HG03066 (cell line): ENCODE measurements at regions not wholly inside any gene's neighbourhood (a gene's known extent, or its start where the extent isn't known, plus 50 kb on each side); places are given as distances from the start of the nearest gene placed in this dataset.
"Not testable (repeated sequence)": the region's sequence is repeated elsewhere in the genome, so short reads cannot be mapped to it uniquely, and the experiment has no call there.

Source experiments
- ATAC-seq: cut with Tn5 transposase; IDR thresholded peaks from one replicate; pipeline ENCODE4 v1.9.1; 2021; ENCODE audit warnings: low read depth; ENCODE audit not compliant: unreplicated experiment

- no peak for ATAC-seq
These were observed 190.1 kb upstream of the ITGA1 start for GRCh38 chr5:52597625-52598024.

- ATAC-seq = no peak
These were observed 188.7 kb upstream of the ITGA1 start for GRCh38 chr5:52598968-52599367.

GRCh38 chr5:52603778-52604554 is 183.8 kb upstream of the ITGA1 start:
- ATAC-seq = no peak

GRCh38 chr5:52605317-52606313 is 182.1 kb upstream of the ITGA1 start:
- no peak for ATAC-seq

- ATAC-seq = no peak
These were observed 180.4 kb upstream of the ITGA1 start for GRCh38 chr5:52607227-52607824.

GRCh38 chr5:52620315-52620714 is 167.4 kb upstream of the ITGA1 start:
- ATAC-seq = no peak

GRCh38 chr5:52623291-52623690 is 164.4 kb upstream of the ITGA1 start:
- no peak for ATAC-seq

GRCh38 chr5:52624291-52624690 is 163.4 kb upstream of the ITGA1 start:
- no peak for ATAC-seq

GRCh38 chr5:52626312-52626711 is 161.4 kb upstream of the ITGA1 start:
- ATAC-seq = no peak

- no peak for ATAC-seq
These were observed 160.0 kb upstream of the ITGA1 start for GRCh38 chr5:52627740-52628139.

- ATAC-seq = no peak
These were observed 155.4 kb upstream of the ITGA1 start for GRCh38 chr5:52632281-52632680.

- ATAC-seq = not testable (repeated sequence)
These were observed 153.5 kb upstream of the ITGA1 start for GRCh38 chr5:52634171-52634570.

GRCh38 chr5:52638732-52639131 is 149.0 kb upstream of the ITGA1 start:
- no peak for ATAC-seq

- ATAC-seq = no peak
These were observed 139.0 kb upstream of the ITGA1 start for GRCh38 chr5:52648726-52649125.

GRCh38 chr5:52655163-52655562 is 132.6 kb upstream of the ITGA1 start:
- ATAC-seq = no peak

- ATAC-seq = no peak
These were observed 131.0 kb upstream of the ITGA1 start for GRCh38 chr5:52656569-52657246.

GRCh38 chr5:52657247-52657645 is 130.5 kb upstream of the ITGA1 start:
- no peak for ATAC-seq

GRCh38 chr5:52658246-52658645 is 129.5 kb upstream of the ITGA1 start:
- ATAC-seq = no peak

- no peak for ATAC-seq
These were observed 127.1 kb upstream of the ITGA1 start for GRCh38 chr5:52660621-52661020.

- no peak for ATAC-seq
These were observed 125.7 kb upstream of the ITGA1 start for GRCh38 chr5:52661903-52662595.
